Fibroblast of pulmonary artery (primary cell): ENCODE measurements at regions not wholly inside any gene's neighbourhood (a gene's known extent, or its start where the extent isn't known, plus 50 kb on each side); places are given as distances from the start of the nearest gene placed in this dataset.

Experiments used
- DNase-seq: peaks from one replicate; pipeline ENCODE4 v3.0.0-alpha.2; 2010; ENCODE audit warnings: low read depth
- H3K4me3 ChIP-seq: replicated peaks from 2 replicates; pipeline ENCODE4 v1.5.1; 2011; ENCODE audit warnings: low read depth, mild to moderate bottlenecking, control low read depth, low read length, moderate library complexity
- CTCF ChIP-seq: IDR thresholded peaks from 2 replicates; pipeline ENCODE4 v1.5.1; 2011; ENCODE audit warnings: mild to moderate bottlenecking, control low read depth, low read length, inconsistent platforms; ENCODE audit errors: missing control alignments

- H3K4me3 ChIP-seq: no peak overlapping the region
- no peak for TF ChIP-seq CTCF
- no peak for DNase-seq
These were observed 172.0 kb upstream of the SPOPL start for GRCh38 chr2:138329591-138329990.

GRCh38 chr2:138333121-138333520 is 168.4 kb upstream of the SPOPL start:
- DNase-seq: no peak
- H3K4me3 ChIP-seq: no peak overlapping the region
- no peak for TF ChIP-seq CTCF

GRCh38 chr2:138333677-138334076 is 167.9 kb upstream of the SPOPL start:
- no peak for TF ChIP-seq CTCF
- no peak for DNase-seq
- H3K4me3 ChIP-seq: no peak overlapping the region

DNA sequence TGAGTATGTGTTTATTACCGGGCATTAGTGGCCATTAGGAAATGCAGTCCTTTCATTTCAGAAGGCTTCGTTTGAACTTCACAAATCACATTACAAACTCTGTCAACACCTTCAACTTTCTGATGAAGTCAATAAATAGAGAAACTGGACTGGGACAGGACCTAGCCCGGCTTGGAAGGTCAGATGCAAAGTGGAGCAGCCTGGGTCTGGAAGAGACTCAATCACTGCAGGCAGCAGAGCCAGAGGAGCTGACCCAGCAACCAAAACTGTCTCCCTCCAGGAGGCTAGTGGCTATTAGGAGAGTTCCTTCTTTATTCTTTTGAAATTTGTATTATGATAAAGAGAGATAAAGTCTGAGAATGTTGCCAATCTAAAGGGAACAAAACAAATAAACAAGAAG is 167.2 kb upstream of the SPOPL start:
- no peak for TF ChIP-seq CTCF
- H3K4me3 ChIP-seq: no peak overlapping the region
- DNase-seq: no peak

- TF ChIP-seq CTCF: no peak
- peak; percentile 3 for DNase-seq
- no peak overlapping the region for H3K4me3 ChIP-seq
These were observed 166.5 kb upstream of the SPOPL start for GRCh38 chr2:138335036-138335435.

- no peak for DNase-seq
- H3K4me3 ChIP-seq: no peak overlapping the region
- no peak for TF ChIP-seq CTCF
These were observed 165.4 kb upstream of the SPOPL start for GRCh38 chr2:138336146-138336545.

GRCh38 chr2:138355244-138355643 is 146.3 kb upstream of the SPOPL start:
- H3K4me3 ChIP-seq: no peak overlapping the region
- DNase-seq: no peak
- no peak for TF ChIP-seq CTCF
